HUES48 (cell line): ENCODE measurements at regions not wholly inside any gene's neighbourhood (a gene's known extent, or its start where the extent isn't known, plus 50 kb on each side); places are given as distances from the start of the nearest gene placed in this dataset.

Experiments
- H3K27ac ChIP-seq: one replicate; pipeline ENCODE4 v1.7.0; 2013; ENCODE audit warnings: low read depth, low read length, inconsistent platforms
- H3K27me3 ChIP-seq: 2 replicates; pipeline ENCODE4 v1.6.1; 2013; ENCODE audit warnings: mild to moderate bottlenecking, low read length; ENCODE audit not compliant: control insufficient read depth, insufficient read depth
- H3K36me3 ChIP-seq: 2 replicates; pipeline ENCODE4 v1.6.1; 2013; ENCODE audit warnings: low read length; ENCODE audit not compliant: control insufficient read depth, insufficient read depth
- H3K4me1 ChIP-seq: 2 replicates; pipeline ENCODE4 v1.6.1; 2013; ENCODE audit warnings: mild to moderate bottlenecking, low read length; ENCODE audit not compliant: control insufficient read depth, insufficient read depth
- H3K4me3 ChIP-seq: 2 replicates; pipeline ENCODE4 v1.5.1; 2013; ENCODE audit warnings: mild to moderate bottlenecking, low read depth, low read length
- H3K9ac ChIP-seq: 2 replicates; pipeline ENCODE4 v1.6.1; 2013; ENCODE audit warnings: mild to moderate bottlenecking, low read depth, low read length, moderate library complexity
- H3K9me3 ChIP-seq: 2 replicates; pipeline ENCODE4 v1.6.1; 2013; ENCODE audit warnings: low read length; ENCODE audit not compliant: control insufficient read depth, insufficient read depth

- no peak overlapping the region for H3K27ac ChIP-seq
- H3K27me3 ChIP-seq = no peaks in the 10 kb centered on the region
- no peak overlapping the region for H3K9ac ChIP-seq
- H3K4me1 ChIP-seq = no peaks in the 10 kb centered on the region
- no peak overlapping the region for H3K4me3 ChIP-seq
- H3K36me3 ChIP-seq = no peaks in the 10 kb centered on the region
- no peaks in the 10 kb centered on the region for H3K9me3 ChIP-seq
These were observed 288.7 kb upstream of the ADAMTS9 start for GRCh38 chr3:64976456-64976855.

- Histone ChIP-seq H3K4me1 (no peaks in the 10 kb centered on the region), H3K27me3 (no peaks in the 10 kb centered on the region), H3K36me3 (no peaks in the 10 kb centered on the region), H3K9me3 (no peaks in the 10 kb centered on the region), H3K9ac (no peak overlapping the region), H3K4me3 (no peak overlapping the region), H3K27ac (no peak overlapping the region)
These were observed 287.3 kb upstream of the ADAMTS9 start for GRCh38 chr3:64975147-64975546.

GRCh38 chr3:64974401-64974800 is 286.6 kb upstream of the ADAMTS9 start:
- Histone ChIP-seq H3K9ac (no peak overlapping the region), H3K27me3 (no peaks in the 10 kb centered on the region), H3K27ac (no peak overlapping the region), H3K36me3 (no peaks in the 10 kb centered on the region), H3K4me1 (no peaks in the 10 kb centered on the region), H3K9me3 (no peaks in the 10 kb centered on the region), H3K4me3 (no peak overlapping the region)

GRCh38 chr3:64972793-64973192 is 285.0 kb upstream of the ADAMTS9 start:
- Histone ChIP-seq H3K4me3 (no peak overlapping the region), H3K9me3 (no peaks in the 10 kb centered on the region), H3K27me3 (no peaks in the 10 kb centered on the region), H3K27ac (no peak overlapping the region), H3K36me3 (no peaks in the 10 kb centered on the region), H3K9ac (no peak overlapping the region), H3K4me1 (no peaks in the 10 kb centered on the region)

- Histone ChIP-seq H3K4me3 (no peak overlapping the region), H3K4me1 (no peaks in the 10 kb centered on the region), H3K27ac (no peak overlapping the region), H3K9me3 (no peaks in the 10 kb centered on the region), H3K36me3 (no peaks in the 10 kb centered on the region), H3K27me3 (no peaks in the 10 kb centered on the region), H3K9ac (no peak overlapping the region)
These were observed 283.8 kb upstream of the ADAMTS9 start for GRCh38 chr3:64971602-64972001.

- no peaks in the 10 kb centered on the region for H3K36me3 ChIP-seq
- no peak overlapping the region for H3K4me3 ChIP-seq
- H3K27ac ChIP-seq = no peak overlapping the region
- no peak overlapping the region for H3K9ac ChIP-seq
- no peaks in the 10 kb centered on the region for H3K9me3 ChIP-seq
- no peaks in the 10 kb centered on the region for H3K27me3 ChIP-seq
- H3K4me1 ChIP-seq = no peaks in the 10 kb centered on the region
These were observed 282.8 kb upstream of the ADAMTS9 start for GRCh38 chr3:64970634-64971033.

- H3K36me3 ChIP-seq = no peaks in the 10 kb centered on the region
- no peaks in the 10 kb centered on the region for H3K27me3 ChIP-seq
- no peak overlapping the region for H3K9ac ChIP-seq
- H3K9me3 ChIP-seq = no peaks in the 10 kb centered on the region
- no peak overlapping the region for H3K4me3 ChIP-seq
- H3K4me1 ChIP-seq = peaks cover 3% of the 10 kb centered on the region; the same call in 1 of the 2 replicates
- H3K27ac ChIP-seq = no peak overlapping the region
These were observed 273.5 kb upstream of the ADAMTS9 start for GRCh38 chr3:64961301-64961700.

GRCh38 chr3:64958199-64958843 is 270.5 kb upstream of the ADAMTS9 start:
- Histone ChIP-seq H3K9ac (no peak overlapping the region), H3K27ac (no peak overlapping the region), H3K9me3 (no peaks in the 10 kb centered on the region), H3K36me3 (no peaks in the 10 kb centered on the region), H3K4me1 (peaks cover 3% of the 10 kb centered on the region; the same call in 1 of the 2 replicates), H3K27me3 (no peaks in the 10 kb centered on the region), H3K4me3 (no peak overlapping the region)

- no peak overlapping the region for H3K27ac ChIP-seq
- H3K9ac ChIP-seq = no peak overlapping the region
- H3K4me1 ChIP-seq = peaks cover 3% of the 10 kb centered on the region; the same call in 1 of the 2 replicates
- H3K4me3 ChIP-seq = no peak overlapping the region
- no peaks in the 10 kb centered on the region for H3K9me3 ChIP-seq
- no peaks in the 10 kb centered on the region for H3K36me3 ChIP-seq
- no peaks in the 10 kb centered on the region for H3K27me3 ChIP-seq
These were observed 269.8 kb upstream of the ADAMTS9 start for GRCh38 chr3:64957408-64958198.

GRCh38 chr3:64956711-64957325 is 269.0 kb upstream of the ADAMTS9 start:
- no peak overlapping the region for H3K9ac ChIP-seq
- no peak overlapping the region for H3K4me3 ChIP-seq
- H3K36me3 ChIP-seq = no peaks in the 10 kb centered on the region
- H3K9me3 ChIP-seq = no peaks in the 10 kb centered on the region
- H3K27me3 ChIP-seq = no peaks in the 10 kb centered on the region
- peaks cover 3% of the 10 kb centered on the region; the same call in 1 of the 2 replicates for H3K4me1 ChIP-seq
- H3K27ac ChIP-seq = no peak overlapping the region
